HCT116 (cell line): ENCODE measurements at regions not wholly inside any gene's neighbourhood (a gene's known extent, or its start where the extent isn't known, plus 50 kb on each side); places are given as distances from the start of the nearest gene placed in this dataset.
"Not testable (repeated sequence)": the region's sequence is repeated elsewhere in the genome, so short reads cannot be mapped to it uniquely, and the experiment has no call there.

Source experiments
- ATAC-seq: fragments of 200-7000 bp; cut with Tn5 transposase; 2 replicates; pipeline ENCODE4 v1.9.1; 2020; ENCODE audit warnings: mild to moderate bottlenecking, moderate library complexity
- BruUV-seq: library from RNA; stranded (reverse); fragments of 400-500 nt; replicated peaks from 2 replicates; lab custom pipeline; 2021; lab: Mats Ljungman, UMichigan
- CTCF ChIA-PET: fragments of 300-600 bp; sonication (Branson Sonifier 250); formaldehyde crosslinking; loops from one replicate; lab custom pipeline; 2021; ENCODE audit warnings: antibody characterized with exemption; lab: Charles Lee
- POLR2A ChIA-PET: fragments of 300-600, 350-600 bp; sonication (Branson Sonifier 250); formaldehyde crosslinking; loops from one replicate; lab custom pipeline; 2021; ENCODE audit warnings: antibody characterized with exemption; lab: Charles Lee
- RAD21 ChIA-PET, 2 experiments: fragments of 300-600 bp; sonication (Branson Sonifier 250); formaldehyde crosslinking; loops; one replicate each; lab custom pipeline; 2023; ENCODE audit warnings: low total read pairs in 2 of 2; ENCODE audit not compliant: uncharacterized antibody in 2 of 2, unreplicated experiment in 2 of 2, low non-redundant PET in 1 of 2; lab: Charles Lee
- DNase-seq: peaks from one replicate; pipeline ENCODE4 v3.0.0-alpha.2; 2010; ENCODE audit warnings: low read depth, low spot score
- H2AFZ ChIP-seq: fragments of 200-600 bp; shearing (Covaris generic), sonication (generic); 2 replicates; pipeline ENCODE4 v1.6.1; 2017; ENCODE audit warnings: low read depth, mixed run types, mixed read lengths, antibody characterized with exemption, low read length; ENCODE audit not compliant: poor library complexity, severe bottlenecking
- H3K27ac ChIP-seq: 2 replicates; pipeline ENCODE4 v1.5.1; 2012; ENCODE audit warnings: low read depth, low read length
- H3K27me3 ChIP-seq: fragments of 200-600 bp; sonication (generic); 2 replicates; pipeline ENCODE4 v1.6.1; 2016; ENCODE audit warnings: mixed run types, low read length, mixed read lengths; ENCODE audit not compliant: insufficient read depth
- H3K36me3 ChIP-seq, 2 experiments: fragments of 200-500 bp in 1 of 2; fragments of 200-600 bp in 1 of 2; sonication (Bioruptor generic) in 1 of 2; sonication (generic) in 1 of 2; 2 replicates each; pipeline versions ENCODE4 v1.5.1 to v1.6.1; 2014 to 2016; ENCODE audit warnings: low read length in 2 of 2, inconsistent platforms in 1 of 2, mixed read lengths in 1 of 2, mixed run types in 1 of 2; ENCODE audit not compliant: insufficient read depth in 2 of 2, control insufficient read depth in 1 of 2
- H3K4me1 ChIP-seq, 2 experiments: fragments of 200-600 bp in 1 of 2; sonication (generic) in 1 of 2; 2 replicates each; pipeline versions ENCODE4 v1.5.1 to v1.6.1; 2012 to 2017; ENCODE audit warnings: low read length in 2 of 2, inconsistent platforms in 1 of 2, mild to moderate bottlenecking in 1 of 2, mixed read lengths in 1 of 2, mixed run types in 1 of 2, moderate library complexity in 1 of 2; ENCODE audit not compliant: insufficient read depth in 2 of 2, control insufficient read depth in 1 of 2
- H3K4me2 ChIP-seq: fragments of 200-600 bp; sonication (generic); 2 replicates; pipeline ENCODE4 v1.6.1; 2017; ENCODE audit warnings: mixed run types, low read length, mixed read lengths
- H3K4me3 ChIP-seq, 2 experiments: fragments of 200-600 bp in 1 of 2; sonication (generic) in 1 of 2; replicated peaks in 1 of 2; 2 replicates each; pipeline ENCODE4 v1.5.1; 2011 to 2016; ENCODE audit warnings: low read length in 2 of 2, control low read depth in 1 of 2, low read depth in 1 of 2, mild to moderate bottlenecking in 1 of 2, mixed read lengths in 1 of 2, mixed run types in 1 of 2
- H3K79me2 ChIP-seq: fragments of 200-600 bp; sonication (generic); 2 replicates; pipeline ENCODE4 v1.6.1; 2017; ENCODE audit warnings: mild to moderate bottlenecking, mixed run types, low read length, moderate library complexity, mixed read lengths; ENCODE audit not compliant: insufficient read depth
- H3K9ac ChIP-seq: fragments of 200-600 bp; sonication (generic); 2 replicates; pipeline ENCODE4 v1.6.1; 2016; ENCODE audit warnings: low read length, mixed read lengths
- H3K9me2 ChIP-seq: fragments of 200-600 bp; sonication (generic), shearing (Covaris generic); 2 replicates; pipeline ENCODE4 v1.6.1; 2017; ENCODE audit warnings: mixed run types, mild to moderate bottlenecking, moderate library complexity; ENCODE audit not compliant: insufficient read depth
- H3K9me3 ChIP-seq, 2 experiments: fragments of 200-500 bp in 1 of 2; fragments of 200-600 bp in 1 of 2; sonication (Bioruptor generic) in 1 of 2; sonication (generic) in 1 of 2; 2 replicates each; pipeline ENCODE4 v1.6.1; 2014 to 2017; ENCODE audit warnings: low read length in 2 of 2, mixed read lengths in 2 of 2, inconsistent platforms in 1 of 2, low read depth in 1 of 2, mild to moderate bottlenecking in 1 of 2, mixed run types in 1 of 2, moderate library complexity in 1 of 2; ENCODE audit not compliant: control insufficient read depth in 1 of 2, insufficient read depth in 1 of 2
- H4K20me1 ChIP-seq: fragments of 200-600 bp; sonication (generic), shearing (Covaris generic); 2 replicates; pipeline ENCODE4 v1.6.1; 2017; ENCODE audit warnings: mixed run types, mild to moderate bottlenecking, moderate library complexity; ENCODE audit not compliant: insufficient read depth
- CEBPB ChIP-seq: IDR thresholded peaks from 2 replicates; pipeline ENCODE4 v1.6.1; 2012; ENCODE audit warnings: low read depth
- EZH2phosphoT487 ChIP-seq: fragments of 200-600 bp; IDR thresholded peaks from 2 replicates; pipeline ENCODE4 v1.6.1; 2018; ENCODE audit warnings: antibody characterized with exemption, borderline replicate concordance
- POLR2A ChIP-seq: IDR thresholded peaks from 2 replicates; pipeline ENCODE4 v1.7.0; 2011; ENCODE audit warnings: borderline replicate concordance; ENCODE audit not compliant: insufficient read depth, insufficient read length; ENCODE audit errors: extremely low read depth
- RAD21 ChIP-seq: IDR thresholded peaks from 2 replicates; pipeline ENCODE4 v1.6.1; 2012; ENCODE audit warnings: low read depth, mild to moderate bottlenecking
- TCF7L2 ChIP-seq: IDR thresholded peaks from 2 replicates; pipeline ENCODE4 v1.7.0; 2011; ENCODE audit warnings: borderline replicate concordance, inconsistent platforms; ENCODE audit not compliant: insufficient read depth, insufficient read length; ENCODE audit errors: extremely low read depth
- intact Hi-C: fragments of 100-400 bp; cut with micrococcal nuclease; formaldehyde crosslinking; loops from 2 replicates; pipeline ENCODE4 v1.10.0; 2022

DNA sequence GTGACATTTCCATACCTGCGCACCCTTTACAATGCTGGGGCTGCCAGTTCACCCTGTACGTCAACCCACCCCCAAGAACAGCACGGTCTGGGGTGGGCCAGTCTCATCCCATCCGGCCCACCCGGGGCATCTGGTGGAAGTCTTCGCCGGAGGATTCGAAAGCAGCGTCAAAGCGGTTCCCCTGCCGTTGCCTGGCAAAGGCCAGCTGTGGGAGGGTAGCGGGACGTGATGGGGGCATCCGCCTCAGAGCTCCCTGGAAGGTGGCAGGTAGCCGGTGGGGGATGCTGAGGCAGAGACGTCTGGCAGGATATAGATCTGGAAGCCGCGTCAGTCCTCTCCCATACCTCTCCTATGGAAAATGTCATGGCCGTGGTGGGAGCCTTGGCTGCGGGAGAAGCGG lies 749.1 kb upstream of the DEFB115 start:
- H3K27ac ChIP-seq, H3K9me2 ChIP-seq, H3K4me1 ChIP-seq, H3K4me3 ChIP-seq, H3K79me2 ChIP-seq, H3K9ac ChIP-seq, H4K20me1 ChIP-seq, H3K4me2 ChIP-seq, POLR2A ChIA-PET, CTCF ChIA-PET, intact Hi-C loops, H2AFZ ChIP-seq, H3K27me3 ChIP-seq, H3K9me3 ChIP-seq, BruUV-seq, ATAC-seq, H3K36me3 ChIP-seq, DNase-seq, RAD21 ChIA-PET: not testable (repeated sequence)

DNA sequence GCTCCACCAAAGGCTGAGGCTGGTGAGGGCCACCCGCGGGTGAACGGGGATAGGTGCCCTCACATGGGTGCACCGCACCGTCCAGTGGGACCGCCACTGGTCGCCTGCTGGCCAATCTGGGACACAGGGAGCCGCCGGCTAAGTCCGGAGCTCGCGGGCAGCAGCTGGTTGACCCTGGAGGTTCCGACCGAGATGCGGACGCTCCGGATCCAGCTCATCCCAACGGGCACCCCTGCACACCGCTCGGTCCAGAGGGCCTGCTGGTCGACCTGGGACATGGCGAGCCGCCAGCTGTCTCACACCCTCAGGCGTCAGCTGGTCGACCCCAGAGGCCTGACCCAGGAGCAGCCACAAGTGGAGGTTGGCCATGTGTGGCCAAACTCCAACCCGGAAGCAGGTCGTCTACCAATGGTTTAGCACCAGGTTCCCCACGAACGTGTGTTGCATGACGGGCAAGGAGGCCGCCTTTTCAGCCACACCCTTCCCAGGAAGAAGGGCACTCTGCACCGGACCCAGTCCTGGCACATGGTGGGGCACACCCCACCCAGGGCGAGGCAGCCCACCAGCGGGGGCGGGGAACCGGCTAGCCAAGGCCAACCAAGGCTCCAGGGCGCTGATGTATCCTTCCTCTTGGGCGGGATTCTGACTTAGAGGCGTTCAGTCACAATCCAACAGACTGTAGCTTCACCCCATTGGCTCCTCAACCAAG lies 746.0 kb upstream of the DEFB115 start:
- Histone ChIP-seq H3K79me2 (no peaks in the 10 kb centered on the region), H3K9ac (no peak overlapping the region), H2AFZ (no peak overlapping the region), H3K27me3 (no peaks in the 10 kb centered on the region), H4K20me1 (no peaks in the 10 kb centered on the region), H3K4me1 (no peaks in the 10 kb centered on the region), H3K36me3 (no peaks in the 10 kb centered on the region), H3K9me2 (no peaks in the 10 kb centered on the region), H3K4me2 (no peak overlapping the region), H3K4me3 (no peak overlapping the region), H3K27ac (no peak overlapping the region), H3K9me3 (no peaks in the 10 kb centered on the region)
- TF ChIP-seq EZH2phosphoT487 (no peak), TCF7L2 (no peak), POLR2A (no peak), RAD21 (no peak), CEBPB (no peak)
- ChIA-PET RAD21 (no interaction called here), CTCF (no interaction called here), POLR2A (no interaction called here)
- no TSS peak for BruUV-seq
- ATAC-seq (no peak), DNase-seq (no peak)
- intact Hi-C loops, result no loop called here
